ENCODE measurements at regions not wholly inside any gene's neighbourhood (a gene's known extent, or its start where the extent isn't known, plus 50 kb on each side); places are given as distances from the start of the nearest gene placed in this dataset.
"Not testable (repeated sequence)": the region's sequence is repeated elsewhere in the genome, so short reads cannot be mapped to it uniquely, and the experiment has no call there.

GRCh38 chr16:62280506-62280905 lies 244.3 kb upstream of the CDH8 start:
- no peak overlapping the region for H3K4me3 ChIP-seq (ENCODE audit: low read depth, low read length)
- TF ChIP-seq CTCF (IDR thresholded peaks at IDR 0.05; ENCODE audit: borderline replicate concordance, insufficient read depth, low read depth, low read length): no peak

- no peak overlapping the region for H3K4me3 ChIP-seq (ENCODE audit: low read depth, low read length)
- no peak for TF ChIP-seq CTCF (IDR thresholded peaks at IDR 0.05; ENCODE audit: borderline replicate concordance, insufficient read depth, low read depth, low read length)
These were observed 241.7 kb upstream of the CDH8 start for GRCh38 chr16:62277942-62278341.

- no peak overlapping the region for H3K4me3 ChIP-seq (ENCODE audit: low read depth, low read length)
- TF ChIP-seq CTCF (IDR thresholded peaks at IDR 0.05; ENCODE audit: borderline replicate concordance, insufficient read depth, low read depth, low read length): no peak
These were observed 240.4 kb upstream of the CDH8 start for GRCh38 chr16:62276637-62277036.

DNA sequence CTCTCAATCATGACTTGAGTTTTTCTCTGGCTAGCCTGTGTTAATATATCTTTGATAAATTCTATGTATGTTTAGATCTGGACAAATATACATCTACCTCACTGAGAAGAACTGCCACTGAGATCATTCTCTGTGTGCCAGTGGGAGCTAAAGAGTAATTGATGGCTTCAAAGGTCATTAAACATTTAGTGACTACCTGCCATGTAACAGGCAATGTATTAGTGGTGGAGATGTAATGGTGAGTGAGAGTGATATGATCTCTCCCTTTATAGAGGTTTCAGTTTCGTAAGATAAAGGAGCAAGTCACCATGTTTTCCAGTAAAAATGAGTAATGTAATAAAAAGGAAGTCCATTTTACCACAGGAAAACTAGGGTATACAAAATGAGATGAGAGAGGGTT lies 235.8 kb upstream of the CDH8 start:
- TF ChIP-seq CTCF (IDR thresholded peaks at IDR 0.05; ENCODE audit: borderline replicate concordance, insufficient read depth, low read depth, low read length): no peak
- H3K4me3 ChIP-seq (ENCODE audit: low read depth, low read length): no peak overlapping the region

GRCh38 chr16:62261760-62262159 lies 225.5 kb upstream of the CDH8 start:
- no peak overlapping the region for H3K4me3 ChIP-seq (ENCODE audit: low read depth, low read length)
- no peak for TF ChIP-seq CTCF (IDR thresholded peaks at IDR 0.05; ENCODE audit: borderline replicate concordance, insufficient read depth, low read depth, low read length)

DNA sequence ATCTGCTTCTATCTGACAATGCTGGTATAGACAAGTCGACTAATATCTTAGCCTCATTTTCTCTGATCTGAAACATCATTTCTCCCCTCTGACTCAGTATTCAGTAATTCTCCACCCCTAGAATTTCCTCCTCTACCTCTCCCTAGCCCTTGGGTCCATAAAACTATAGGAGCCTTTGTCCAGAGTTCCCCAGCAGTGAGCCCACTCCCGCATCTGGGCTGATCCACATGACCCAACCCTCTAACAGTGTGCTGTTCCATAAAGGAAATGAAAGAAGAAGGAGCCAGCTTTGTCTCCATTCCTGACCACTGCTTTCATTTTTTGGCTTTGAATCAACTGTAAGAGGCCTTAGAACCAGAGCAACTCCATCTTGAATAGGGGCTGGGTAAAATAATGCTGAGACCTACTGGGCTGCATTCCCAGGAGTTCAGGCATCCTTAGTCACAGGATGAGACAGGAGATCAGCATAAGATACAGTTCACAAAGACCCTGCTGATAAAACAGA lies 222.7 kb upstream of the CDH8 start:
- not testable (repeated sequence) for H3K4me3 ChIP-seq (ENCODE audit: low read depth, low read length)

- TF ChIP-seq CTCF (IDR thresholded peaks at IDR 0.05; ENCODE audit: borderline replicate concordance, insufficient read depth, low read depth, low read length): no peak
- no peak overlapping the region for H3K4me3 ChIP-seq (ENCODE audit: low read depth, low read length)
These were observed 220.2 kb upstream of the CDH8 start for GRCh38 chr16:62256406-62256805.

- H3K4me3 ChIP-seq (ENCODE audit: low read depth, low read length): no peak overlapping the region
- TF ChIP-seq CTCF (IDR thresholded peaks at IDR 0.05; ENCODE audit: borderline replicate concordance, insufficient read depth, low read depth, low read length): no peak
These were observed 218.6 kb upstream of the CDH8 start for GRCh38 chr16:62254847-62255246.

All from GM12875 (cell line).